Stimulated activated naive CD8-positive, alpha-beta T cell treated with anti-CD3 and anti-CD28 coated beads, Interleukin-15, amount 100 ng/mL, for 72 hours (primary cell): ENCODE measurements at regions not wholly inside any gene's neighbourhood (a gene's known extent, or its start where the extent isn't known, plus 50 kb on each side); places are given as distances from the start of the nearest gene placed in this dataset.
A peak's percentile ranks its signal among the peaks of the same experiment; 100 is the strongest.

Experiments
- ATAC-seq: fragments of 150-1000 bp; cut with Tn5 transposase; 2 replicates; pipeline ENCODE4 v1.10.0; 2021; ENCODE audit warnings: mild to moderate bottlenecking, moderate library complexity
- DNase-seq, 2 donors: peaks; one replicate each; pipeline ENCODE4 v3.0.0; 2021 to 2022
- H3K27ac Mint-ChIP-seq, 2 donors: one replicate each; pipeline ENCODE4 v1.8.0; 2022; ENCODE audit warnings: mild to moderate bottlenecking in 2 of 2, mixed read lengths in 2 of 2, moderate library complexity in 2 of 2
- H3K27me3 Mint-ChIP-seq: one replicate; pipeline ENCODE4 v1.8.0; 2022; ENCODE audit warnings: mixed read lengths
- H3K4me1 Mint-ChIP-seq: one replicate; pipeline ENCODE4 v1.8.0; 2022; ENCODE audit warnings: mild to moderate bottlenecking, mixed read lengths
- H3K4me3 Mint-ChIP-seq, 2 donors: one replicate each; pipeline ENCODE4 v1.8.0; 2022; ENCODE audit warnings: mild to moderate bottlenecking in 2 of 2, mixed read lengths in 2 of 2, moderate library complexity in 1 of 2
- H3K9me3 Mint-ChIP-seq, 2 donors: one replicate each; pipeline ENCODE4 v1.8.0; 2022; ENCODE audit warnings: mixed read lengths in 2 of 2

GRCh38 chr11:70918242-70918641, 334.1 kb downstream of the SHANK2 start:
- Mint-ChIP-seq H3K9me3 (peaks cover 20 to 44% of the 10 kb centered on the region in 2 donors), H3K27ac (no peak overlapping the region), H3K4me3 (no peak overlapping the region), H3K27me3 (peaks cover 8% of the 10 kb centered on the region), H3K4me1 (no peaks in the 10 kb centered on the region)
- no peak for DNase-seq
- ATAC-seq = no peak

DNA sequence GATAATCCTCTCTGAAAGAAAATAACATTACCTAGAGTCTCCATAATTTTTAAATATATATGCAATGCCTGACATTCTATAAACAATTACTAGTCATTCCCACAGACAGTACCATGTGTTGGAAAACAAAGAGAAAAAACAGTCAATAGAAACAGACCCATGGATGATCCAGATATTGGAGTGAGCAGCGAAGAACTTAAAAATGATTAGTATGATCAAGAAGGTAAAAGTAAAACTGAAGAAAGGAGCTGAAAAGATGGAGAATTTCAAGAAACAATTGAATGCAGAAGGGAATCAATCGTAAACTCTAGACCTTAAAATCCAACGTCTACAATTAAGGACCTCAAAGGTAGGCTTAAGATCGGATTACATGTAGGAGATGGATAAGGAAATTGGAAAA, 330.6 kb downstream of the SHANK2 start:
- Mint-ChIP-seq H3K27me3 (no peaks in the 10 kb centered on the region), H3K27ac (no peak overlapping the region), H3K4me1 (no peaks in the 10 kb centered on the region), H3K9me3 (peaks cover 20 to 44% of the 10 kb centered on the region in 2 donors), H3K4me3 (no peak overlapping the region)
- ATAC-seq = no peak
- DNase-seq = no peak

- DNase-seq (no peak), ATAC-seq (no peak)
- H3K27ac Mint-ChIP-seq = no peak overlapping the region
- peaks cover 20 to 41% of the 10 kb centered on the region in 2 donors for H3K9me3 Mint-ChIP-seq
- H3K4me3 Mint-ChIP-seq = no peak overlapping the region
- no peaks in the 10 kb centered on the region for H3K4me1 Mint-ChIP-seq
- peaks cover 12% of the 10 kb centered on the region for H3K27me3 Mint-ChIP-seq
Measured at GRCh38 chr11:70924108-70924507, 328.3 kb downstream of the SHANK2 start.

DNA sequence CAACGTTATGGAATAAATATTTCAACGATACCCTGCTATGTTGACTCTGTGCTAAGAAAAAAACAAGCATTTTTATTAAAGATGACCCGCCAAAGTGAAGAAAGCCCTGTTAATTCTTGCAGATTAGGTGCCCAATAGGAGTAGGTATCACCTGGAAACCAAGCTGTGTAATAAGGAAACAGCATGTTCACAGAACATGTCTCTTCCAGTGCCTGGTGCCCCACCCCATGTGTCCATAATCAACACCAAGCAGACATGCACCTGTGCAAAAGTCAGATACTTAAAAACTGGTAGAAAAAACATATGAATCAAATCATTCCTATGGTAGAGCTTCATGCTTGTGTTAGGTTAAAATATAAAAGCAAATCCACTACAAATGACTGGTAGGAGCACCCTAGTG, 327.1 kb downstream of the SHANK2 start:
- no peak for ATAC-seq
- DNase-seq = no peak
- Mint-ChIP-seq H3K4me3 (no peak overlapping the region), H3K27ac (no peak overlapping the region), H3K4me1 (no peaks in the 10 kb centered on the region), H3K9me3 (peaks cover 20 to 40% of the 10 kb centered on the region in 2 donors), H3K27me3 (peaks cover 19% of the 10 kb centered on the region)

- no peak overlapping the region for H3K4me3 Mint-ChIP-seq
- no peak for DNase-seq
- H3K9me3 Mint-ChIP-seq = peaks cover 10 to 26% of the 10 kb centered on the region in 2 donors
- ATAC-seq = no peak
- no peaks in the 10 kb centered on the region for H3K4me1 Mint-ChIP-seq
- H3K27me3 Mint-ChIP-seq = peaks cover 19% of the 10 kb centered on the region
- H3K27ac Mint-ChIP-seq = no peak overlapping the region
Measured at GRCh38 chr11:70926543-70927201, 325.7 kb downstream of the SHANK2 start.

- no peaks in the 10 kb centered on the region for H3K4me1 Mint-ChIP-seq
- DNase-seq = no peak
- peaks cover 19% of the 10 kb centered on the region for H3K27me3 Mint-ChIP-seq
- H3K4me3 Mint-ChIP-seq = no peak overlapping the region
- peaks cover 6 to 22% of the 10 kb centered on the region in 2 donors for H3K9me3 Mint-ChIP-seq
- H3K27ac Mint-ChIP-seq = no peak overlapping the region
- no peak for ATAC-seq
Measured at GRCh38 chr11:70928854-70929598, 323.4 kb downstream of the SHANK2 start.

DNA sequence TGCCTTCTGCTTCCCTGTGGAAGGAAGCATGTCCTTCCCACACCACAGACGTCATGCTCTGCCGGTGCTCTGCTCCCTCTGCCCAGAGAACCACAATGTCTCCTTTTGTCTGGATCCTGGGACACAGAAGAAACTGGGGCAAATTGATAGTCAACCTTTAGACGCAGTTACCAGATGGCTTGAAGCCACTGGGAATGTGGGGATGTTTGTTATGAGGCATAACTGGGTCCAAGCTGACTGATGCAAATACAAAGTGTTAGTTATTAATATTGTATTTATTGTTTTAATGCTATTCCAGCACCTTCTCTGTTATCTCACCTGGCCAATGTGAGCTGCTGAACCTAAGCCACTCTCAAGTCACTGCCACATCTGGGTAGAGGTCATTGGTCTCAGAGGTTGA, 322.2 kb downstream of the SHANK2 start:
- DNase-seq (no peak), ATAC-seq (no peak)
- Mint-ChIP-seq H3K4me3 (no peak overlapping the region), H3K27me3 (peaks cover 19% of the 10 kb centered on the region), H3K27ac (no peak overlapping the region), H3K9me3 (peaks cover 6 to 22% of the 10 kb centered on the region in 2 donors), H3K4me1 (no peaks in the 10 kb centered on the region)

DNA sequence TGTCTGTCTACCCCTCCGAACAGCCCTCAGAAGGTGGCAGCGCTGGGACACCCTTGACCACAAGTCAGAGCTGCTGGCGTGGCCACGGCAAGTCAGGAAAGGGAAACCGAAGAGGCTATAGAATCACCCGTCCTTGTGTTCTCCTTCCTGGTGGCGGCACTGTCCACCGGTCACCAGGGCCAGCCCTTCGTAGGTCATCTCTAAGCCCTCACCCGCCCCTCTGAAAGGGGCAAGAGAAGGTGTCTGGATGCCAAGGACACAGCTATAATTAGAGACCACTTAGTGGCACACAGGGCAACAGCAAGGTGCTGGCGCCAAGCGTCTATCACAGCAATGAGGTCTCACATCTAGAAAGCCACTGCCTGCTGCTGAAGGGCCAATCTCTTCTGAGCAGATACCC, 320.9 kb downstream of the SHANK2 start:
- Mint-ChIP-seq H3K27me3 (peaks cover 19% of the 10 kb centered on the region), H3K9me3 (peaks cover 6 to 22% of the 10 kb centered on the region in 2 donors), H3K4me1 (no peaks in the 10 kb centered on the region), H3K27ac (no peak overlapping the region), H3K4me3 (no peak overlapping the region)
- no peak for ATAC-seq
- DNase-seq = no peak

DNA sequence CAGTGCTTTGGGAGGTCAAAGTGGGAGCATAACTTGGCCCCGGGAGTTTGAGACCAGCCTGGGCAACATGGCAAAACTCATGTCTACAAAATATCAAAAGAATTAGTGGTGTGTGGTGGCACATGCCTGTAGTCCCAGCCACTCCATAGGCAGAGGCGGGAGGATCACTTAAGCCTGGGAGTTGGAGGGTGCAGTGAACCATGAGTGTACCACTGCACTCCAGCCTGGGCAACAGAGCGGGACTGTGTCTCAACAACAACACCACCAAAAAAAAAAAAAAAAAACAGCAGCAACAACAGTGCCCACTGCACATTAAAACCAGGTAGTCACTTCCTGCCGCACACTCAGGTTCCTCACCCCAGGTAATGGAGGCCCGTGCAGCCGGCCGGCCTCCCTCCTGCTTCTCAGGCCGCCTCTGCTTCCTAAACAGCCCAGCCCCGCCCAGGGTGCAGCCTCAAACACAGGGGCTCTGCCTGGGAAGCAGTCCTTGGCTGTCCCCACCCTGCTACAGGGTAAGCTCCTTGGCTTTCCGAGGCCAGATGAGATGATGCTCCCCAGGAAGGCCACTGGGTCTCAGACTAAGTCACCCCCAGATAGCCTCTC, 318.3 kb downstream of the SHANK2 start:
- ATAC-seq (no peak), DNase-seq (no peak)
- H3K4me1 Mint-ChIP-seq = no peaks in the 10 kb centered on the region
- H3K9me3 Mint-ChIP-seq = peaks cover 6 to 27% of the 10 kb centered on the region in 2 donors
- no peak overlapping the region for H3K4me3 Mint-ChIP-seq
- peaks cover 7% of the 10 kb centered on the region for H3K27me3 Mint-ChIP-seq
- H3K27ac Mint-ChIP-seq = no peak overlapping the region

DNA sequence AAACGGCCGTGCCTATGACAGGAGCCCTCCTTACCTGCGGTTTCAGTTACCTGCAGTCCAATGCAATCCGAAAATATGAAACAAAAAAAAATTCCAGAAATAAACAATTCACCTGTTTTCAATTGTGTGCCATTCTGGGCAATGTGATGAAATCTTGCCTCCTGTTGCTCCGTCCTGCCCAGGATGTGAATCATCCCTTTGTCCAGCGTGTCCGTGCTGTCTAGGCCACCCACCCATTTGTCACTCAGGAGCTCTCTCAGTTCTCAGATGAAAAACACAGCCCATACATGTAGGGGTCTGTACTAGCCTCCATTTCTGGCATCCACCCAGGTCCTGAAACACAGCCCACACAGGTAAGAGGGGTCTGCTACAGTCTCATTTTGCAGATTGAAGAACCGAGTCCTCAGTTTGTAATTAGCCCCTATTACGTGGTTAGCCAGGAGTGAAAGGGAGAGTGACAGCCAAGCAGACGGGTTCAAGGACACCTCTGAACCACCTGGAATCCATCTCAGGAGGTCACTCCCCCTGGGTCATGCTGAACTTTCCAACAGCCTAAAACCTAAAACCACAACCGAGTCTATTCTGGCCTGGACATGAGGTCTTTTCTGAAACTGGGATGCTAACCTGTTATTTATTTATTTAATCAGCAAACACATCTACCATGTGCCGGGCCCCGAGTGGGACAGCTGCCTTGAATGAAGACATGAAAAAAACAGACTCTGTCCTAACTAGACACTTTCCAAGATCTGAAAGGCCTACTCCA, 317.2 kb downstream of the SHANK2 start:
- Mint-ChIP-seq H3K9me3 (peaks cover 6 to 28% of the 10 kb centered on the region in 2 donors), H3K27me3 (no peaks in the 10 kb centered on the region), H3K27ac (peak overlapping the region in 1 of 2 donors; percentile 80), H3K4me3 (no peak overlapping the region), H3K4me1 (no peaks in the 10 kb centered on the region)
- DNase-seq = no peak
- ATAC-seq = no peak

DNA sequence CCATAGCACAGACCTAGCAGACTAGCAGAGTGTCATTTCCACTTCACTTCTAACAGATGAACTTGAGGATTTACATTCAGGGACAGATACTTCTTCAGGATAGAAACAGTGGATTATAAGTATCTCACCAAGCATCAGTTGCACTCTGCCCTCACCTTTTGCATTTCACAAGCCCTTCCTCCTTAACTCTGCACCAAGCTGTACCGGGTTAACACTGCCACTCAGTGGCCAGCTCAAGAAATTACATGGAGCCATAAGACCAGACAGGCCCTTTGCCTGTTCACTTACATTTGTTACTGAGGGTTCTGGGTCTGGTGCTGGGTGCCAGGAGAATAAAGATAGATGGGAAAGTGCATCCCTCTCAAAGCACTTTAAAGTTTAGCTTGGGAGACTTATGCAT, 309.8 kb downstream of the SHANK2 start:
- DNase-seq = no peak
- ATAC-seq = no peak
- H3K27me3 Mint-ChIP-seq = no peaks in the 10 kb centered on the region
- H3K27ac Mint-ChIP-seq = no peak overlapping the region
- H3K9me3 Mint-ChIP-seq = peaks cover 28 to 75% of the 10 kb centered on the region in 2 donors
- H3K4me3 Mint-ChIP-seq = no peak overlapping the region
- no peaks in the 10 kb centered on the region for H3K4me1 Mint-ChIP-seq

DNA sequence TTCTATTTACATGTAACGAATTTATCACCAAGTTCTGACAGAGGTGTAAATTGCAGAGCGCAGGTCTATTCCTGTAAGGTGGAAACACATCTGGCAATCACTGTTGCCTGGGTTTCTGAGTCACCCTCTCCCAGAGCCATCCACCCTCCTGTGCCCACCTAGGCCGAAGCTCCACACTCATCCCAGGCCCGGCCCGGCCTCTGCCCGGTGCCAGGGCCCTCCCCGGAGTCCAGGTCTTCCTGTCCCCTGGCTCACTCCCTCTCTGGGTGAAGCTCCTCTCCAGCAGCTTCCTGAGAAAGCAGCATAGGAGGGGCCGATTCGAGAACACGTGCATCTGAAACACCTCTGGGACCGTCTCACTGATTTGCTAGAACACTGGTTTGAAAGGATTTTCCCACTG, 308.2 kb downstream of the SHANK2 start:
- DNase-seq (no peak), ATAC-seq (no peak)
- Mint-ChIP-seq H3K4me1 (no peaks in the 10 kb centered on the region), H3K27me3 (peaks cover 8% of the 10 kb centered on the region), H3K27ac (no peak overlapping the region), H3K4me3 (no peak overlapping the region), H3K9me3 (peaks cover 33 to 73% of the 10 kb centered on the region in 2 donors)

DNA sequence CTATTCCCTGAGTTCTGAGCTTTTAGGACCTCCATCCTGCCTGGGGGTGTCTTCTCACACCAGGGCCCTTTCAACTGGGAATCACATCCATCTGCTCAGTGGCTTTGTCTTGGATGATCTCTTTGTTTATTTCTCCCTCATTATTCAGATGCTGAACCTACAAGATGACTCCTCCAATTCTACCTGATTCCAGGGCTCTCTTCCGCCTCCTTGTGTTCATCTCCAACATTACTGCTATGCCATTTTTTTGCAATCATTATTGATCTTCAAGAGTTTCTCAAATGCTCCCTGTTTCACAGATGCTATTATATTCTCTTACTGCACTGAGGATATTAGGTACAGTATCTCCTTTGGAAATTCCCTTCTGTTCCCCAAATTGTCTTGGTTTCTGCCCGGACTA, 307.7 kb downstream of the SHANK2 start:
- peaks cover 33 to 69% of the 10 kb centered on the region in 2 donors for H3K9me3 Mint-ChIP-seq
- DNase-seq = no peak

DNA sequence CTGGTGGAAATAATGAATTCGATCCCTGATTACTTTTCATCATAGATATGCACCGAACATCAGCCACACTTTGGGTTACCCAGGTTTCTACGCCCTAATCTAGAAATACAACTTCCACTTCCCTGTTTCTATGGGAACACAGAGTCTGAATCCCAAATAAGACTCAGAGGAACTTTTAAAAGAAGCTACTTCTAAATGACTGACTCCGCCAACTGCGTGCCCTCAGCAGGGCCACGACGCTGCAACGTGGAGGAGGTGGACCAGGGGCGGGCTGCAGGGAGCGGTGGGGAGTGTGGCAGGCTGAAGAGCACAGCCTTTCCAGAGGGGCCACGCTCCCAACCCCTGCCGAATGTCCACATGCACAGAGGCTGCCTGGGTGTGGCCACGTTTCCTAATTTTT, 304.0 kb downstream of the SHANK2 start:
- no peak for ATAC-seq
- no peak overlapping the region for H3K27ac Mint-ChIP-seq
- no peak overlapping the region for H3K4me3 Mint-ChIP-seq
- DNase-seq = no peak
- peaks cover 22 to 43% of the 10 kb centered on the region in 2 donors for H3K9me3 Mint-ChIP-seq
- H3K27me3 Mint-ChIP-seq = peaks cover 8% of the 10 kb centered on the region
- no peaks in the 10 kb centered on the region for H3K4me1 Mint-ChIP-seq

More for the DNA sequence above, 307.7 kb downstream of the SHANK2 start:
- H3K27ac Mint-ChIP-seq = no peak overlapping the region
- H3K4me3 Mint-ChIP-seq = no peak overlapping the region
- ATAC-seq = no peak
- no peaks in the 10 kb centered on the region for H3K4me1 Mint-ChIP-seq
- H3K27me3 Mint-ChIP-seq = peaks cover 8% of the 10 kb centered on the region

- Mint-ChIP-seq H3K27ac (no peak overlapping the region), H3K4me3 (no peak overlapping the region), H3K27me3 (peaks cover 13% of the 10 kb centered on the region), H3K4me1 (no peaks in the 10 kb centered on the region), H3K9me3 (peaks cover 22 to 37% of the 10 kb centered on the region in 2 donors)
- DNase-seq (no peak), ATAC-seq (no peak)
Measured at GRCh38 chr11:70948855-70949531, 303.4 kb downstream of the SHANK2 start.
